Kidney capillary endothelial cell (primary cell): ENCODE measurements at regions not wholly inside any gene's neighbourhood (a gene's known extent, or its start where the extent isn't known, plus 50 kb on each side); places are given as distances from the start of the nearest gene placed in this dataset.
"Not testable (repeated sequence)": the region's sequence is repeated elsewhere in the genome, so short reads cannot be mapped to it uniquely, and the experiment has no call there.

ENCODE experiments used
- DNase-seq: peaks from one replicate; pipeline ENCODE4 v3.0.0-alpha.2; 2018; ENCODE audit warnings: low spot score

DNA sequence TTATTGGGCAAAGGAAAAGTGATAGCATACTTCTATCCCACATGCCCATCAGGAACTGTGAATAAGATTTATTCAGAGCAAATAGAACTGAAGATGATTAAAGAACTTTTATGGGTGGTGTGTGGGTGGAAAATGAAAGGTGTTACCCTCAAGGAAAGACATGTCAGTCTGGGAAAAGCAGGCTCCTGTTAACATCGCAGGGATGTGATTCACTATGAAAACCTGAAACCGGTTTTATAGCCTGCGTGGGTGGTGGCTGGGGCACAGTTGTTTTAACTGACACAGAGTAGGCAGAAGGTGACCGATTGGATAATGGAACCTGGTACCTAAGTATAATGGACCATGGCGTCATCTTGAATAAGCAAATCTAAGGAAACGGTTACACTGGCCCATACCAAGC is 61.3 kb upstream of the CASK start:
- no peak for DNase-seq

DNA sequence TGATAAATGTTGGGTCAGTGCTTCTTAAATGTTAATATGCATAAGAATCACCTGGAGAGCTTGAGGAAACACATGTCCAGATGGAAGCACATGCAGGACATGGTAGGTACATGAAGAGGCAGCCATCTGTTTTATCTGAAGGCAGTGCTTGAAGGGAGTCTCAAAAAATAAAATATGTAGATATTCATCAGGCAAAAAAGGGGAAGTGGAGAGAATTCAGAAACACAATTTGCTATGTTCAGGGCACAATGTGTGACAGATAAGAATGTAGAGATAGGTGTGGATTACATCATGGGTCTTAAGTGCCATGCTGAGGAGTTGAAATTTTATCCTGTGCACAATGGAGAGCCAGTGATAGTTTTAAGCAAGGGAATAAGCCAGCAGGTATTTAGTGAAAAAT is 59.6 kb upstream of the CASK start:
- no peak for DNase-seq

DNA sequence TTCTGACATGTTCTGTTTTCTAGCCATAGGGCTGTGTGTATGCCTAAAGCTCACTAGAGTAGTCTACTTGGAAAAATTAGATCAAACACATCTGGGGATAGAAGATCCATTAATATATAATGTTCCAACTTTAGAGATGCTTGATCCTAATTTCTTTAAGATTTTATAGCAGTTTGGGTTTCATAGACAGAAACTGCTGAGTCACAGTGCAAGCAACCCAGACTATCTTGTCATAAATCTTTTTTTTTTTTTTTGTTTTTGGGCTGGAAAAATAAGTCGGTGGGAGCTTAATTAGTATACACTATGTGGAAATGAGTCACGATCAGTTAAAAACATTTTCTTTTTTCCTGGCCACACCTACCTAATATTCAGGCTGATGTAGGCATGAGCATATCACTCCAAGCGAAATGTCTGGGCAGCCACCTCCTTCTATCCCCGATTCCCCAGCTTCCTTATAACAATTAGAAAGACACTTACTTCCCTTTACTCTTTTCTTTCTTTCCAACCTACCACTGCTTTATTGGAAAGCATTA is 58.2 kb upstream of the CASK start:
- no peak for DNase-seq

DNA sequence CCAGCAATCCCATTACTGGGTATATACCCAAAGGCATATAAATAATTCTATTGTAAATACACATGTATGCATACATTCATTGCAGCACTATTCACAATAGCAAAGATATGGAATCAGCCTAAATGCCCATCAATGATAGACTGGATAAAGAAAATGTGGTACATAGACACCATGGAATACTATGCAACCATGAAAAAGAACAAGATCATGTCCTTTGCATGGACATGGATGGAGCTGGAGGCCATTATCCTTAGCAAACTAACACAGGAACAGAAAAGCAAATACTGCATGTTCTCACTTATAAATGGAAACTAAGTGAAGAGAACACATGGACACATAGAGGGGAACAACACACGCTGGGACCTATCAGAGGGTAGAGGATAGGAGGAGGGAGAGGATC is 51.3 kb upstream of the CASK start:
- not testable (repeated sequence) for DNase-seq

DNA sequence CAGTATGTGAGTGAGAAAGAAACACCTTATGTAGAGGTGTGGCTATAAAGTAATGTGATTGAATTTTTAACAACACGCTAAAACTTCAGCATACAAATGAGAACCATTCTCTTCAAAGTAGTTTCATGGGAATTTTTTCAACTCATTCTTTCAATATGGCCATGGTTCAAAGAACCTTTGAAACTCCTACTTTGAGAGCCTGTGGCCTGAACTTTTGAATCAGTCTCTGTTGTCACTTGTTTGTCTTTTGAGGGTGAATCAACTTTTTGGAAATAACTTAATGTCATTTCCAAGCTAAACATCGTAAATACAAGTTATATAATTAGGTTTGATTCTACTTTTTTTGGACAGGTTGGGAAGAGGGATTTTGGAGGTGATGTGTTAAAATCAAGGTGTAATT is 49.9 kb upstream of the CASK start:
- DNase-seq, result no peak
